ENCODE measurements at regions not wholly inside any gene's neighbourhood (a gene's known extent, or its start where the extent isn't known, plus 50 kb on each side); places are given as distances from the start of the nearest gene placed in this dataset.

DNA sequence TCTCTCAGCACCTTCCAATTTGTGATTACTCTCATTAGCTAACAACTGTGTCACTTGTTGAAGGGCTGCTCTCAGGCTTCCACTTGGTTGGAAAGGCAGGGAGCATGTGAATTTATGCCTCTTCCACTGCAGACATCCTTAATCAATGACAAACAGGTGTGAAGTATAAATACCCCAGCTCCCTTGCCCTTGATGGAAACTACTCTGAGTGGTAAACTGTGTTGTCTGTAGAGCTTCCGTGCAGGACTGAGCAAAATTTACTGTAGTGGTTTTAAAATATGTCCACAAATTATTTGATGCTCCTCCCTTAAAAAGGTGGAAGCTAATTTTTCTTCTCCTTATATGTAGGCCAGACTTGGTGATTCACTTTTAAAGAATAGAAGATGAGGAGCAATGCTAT is 253.0 kb upstream of the TBX18 start:
- TF ChIP-seq EZH2 (IDR thresholded peaks at IDR 0.05; ENCODE audit: borderline replicate concordance, low read length) (no peak), CTCF (conservative IDR thresholded peaks at IDR 0.05 in 1 of 2, IDR thresholded peaks at IDR 0.05 in 1 of 2; ENCODE audit: extremely low read depth in 1 of 2, insufficient read depth in 1 of 2, low read depth in 1 of 2, low read length in 2 of 2) (no peak)
